Astrocyte (in vitro differentiated cells and primary cell): ENCODE measurements at regions not wholly inside any gene's neighbourhood (a gene's known extent, or its start where the extent isn't known, plus 50 kb on each side); places are given as distances from the start of the nearest gene placed in this dataset.

Experiments
- DNase-seq: peaks from one replicate; pipeline ENCODE4 v3.0.0-alpha.2; 2010; ENCODE audit warnings: low read depth
- FAIRE-seq: peaks from 2 replicates; lab custom pipeline; 2011; peaks lifted over from hg19 to GRCh38; lab: Jason Lieb, UNC
- H2AFZ ChIP-seq: 2 replicates; pipeline ENCODE4 v1.6.0; 2012; ENCODE audit warnings: low read depth, low read length, inconsistent platforms
- H3K27ac ChIP-seq: 2 replicates; pipeline ENCODE4 v1.5.1; 2011; ENCODE audit warnings: low read depth, low read length, inconsistent platforms
- H3K27me3 ChIP-seq: 2 replicates; pipeline ENCODE4 v1.6.0; 2011; ENCODE audit warnings: low read length, inconsistent platforms; ENCODE audit not compliant: insufficient read depth
- H3K36me3 ChIP-seq: 2 replicates; pipeline ENCODE4 v1.5.1; 2011; ENCODE audit warnings: low read length, inconsistent platforms; ENCODE audit not compliant: insufficient read depth
- H3K4me1 ChIP-seq: 2 replicates; pipeline ENCODE4 v1.5.1; 2011; ENCODE audit warnings: low read length, inconsistent platforms; ENCODE audit not compliant: insufficient read depth
- H3K4me2 ChIP-seq: 2 replicates; pipeline ENCODE4 v1.6.0; 2012; ENCODE audit warnings: low read length, inconsistent platforms
- H3K4me3 ChIP-seq: 2 replicates; pipeline ENCODE4 v1.5.1; 2011; ENCODE audit warnings: low read depth, mild to moderate bottlenecking, low read length, inconsistent platforms; ENCODE audit not compliant: insufficient read depth
- H3K79me2 ChIP-seq: 2 replicates; pipeline ENCODE4 v1.6.0; 2012; ENCODE audit warnings: mild to moderate bottlenecking, low read length, inconsistent platforms; ENCODE audit not compliant: insufficient read depth
- H3K9ac ChIP-seq: 2 replicates; pipeline ENCODE4 v1.6.0; 2012; ENCODE audit warnings: mild to moderate bottlenecking, low read length, inconsistent platforms
- H3K9me3 ChIP-seq: 2 replicates; pipeline ENCODE4 v1.5.1; 2012; ENCODE audit warnings: low read depth, mild to moderate bottlenecking, low read length, inconsistent platforms; ENCODE audit not compliant: insufficient read depth
- H4K20me1 ChIP-seq: 2 replicates; pipeline ENCODE4 v1.6.0; 2012; ENCODE audit warnings: low read length, inconsistent platforms; ENCODE audit not compliant: insufficient read depth
- H3K27ac Mint-ChIP-seq: one replicate; pipeline ENCODE4 v1.8.0; 2021; ENCODE audit warnings: mild to moderate bottlenecking, mixed read lengths; ENCODE audit not compliant: unreplicated experiment
- H3K27me3 Mint-ChIP-seq: one replicate; pipeline ENCODE4 v1.8.0; 2021; ENCODE audit warnings: low read depth, mixed read lengths; ENCODE audit not compliant: unreplicated experiment
- H3K36me3 Mint-ChIP-seq: one replicate; pipeline ENCODE4 v1.8.0; 2021; ENCODE audit warnings: low read depth, mixed read lengths; ENCODE audit not compliant: unreplicated experiment
- H3K4me1 Mint-ChIP-seq: one replicate; pipeline ENCODE4 v1.8.0; 2021; ENCODE audit warnings: low read depth, mixed read lengths; ENCODE audit not compliant: unreplicated experiment
- H3K4me3 Mint-ChIP-seq: one replicate; pipeline ENCODE4 v1.8.0; 2021; ENCODE audit warnings: mild to moderate bottlenecking, moderate library complexity, mixed read lengths; ENCODE audit not compliant: unreplicated experiment
- H3K9me3 Mint-ChIP-seq: one replicate; pipeline ENCODE4 v1.8.0; 2021; ENCODE audit warnings: mild to moderate bottlenecking, mixed read lengths; ENCODE audit not compliant: unreplicated experiment
- EZH2 ChIP-seq: IDR thresholded peaks from 2 replicates; pipeline ENCODE4 v1.6.1; 2012; ENCODE audit warnings: mild to moderate bottlenecking, low read length, inconsistent platforms; ENCODE audit not compliant: insufficient read depth
- TF ChIP-seq, protein P1 (sequence below): IDR thresholded peaks from 2 replicates; pipeline ENCODE4 v1.5.1; 2011; ENCODE audit warnings: low read depth, mild to moderate bottlenecking, inconsistent platforms, low read length, moderate library complexity; ENCODE audit not compliant: insufficient read depth

DNA sequence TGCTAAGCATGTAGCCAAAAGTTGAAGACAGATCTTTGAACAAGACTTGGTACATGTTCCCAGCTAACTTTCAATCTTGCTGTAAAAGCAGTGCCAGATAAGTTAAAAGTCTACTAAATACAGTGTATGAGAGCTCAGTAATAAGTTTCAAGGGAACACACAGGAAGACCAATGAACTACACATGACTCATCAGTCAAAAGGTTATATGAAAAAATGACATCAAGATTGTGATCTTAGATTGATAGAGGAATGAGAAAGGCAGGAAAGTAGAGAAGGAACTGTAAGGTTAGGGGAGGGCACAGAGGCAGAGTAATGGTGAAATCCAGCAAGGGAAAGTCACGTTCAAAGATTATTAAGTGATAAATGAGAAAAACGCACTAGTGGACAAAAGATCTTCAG, 249.9 kb upstream of the FLRT2 start:
- no peaks in the 10 kb centered on the region for H3K36me3 ChIP-seq
- peak; percentile 3 for DNase-seq
- no peak for FAIRE-seq
- H3K27me3 Mint-ChIP-seq: no peaks in the 10 kb centered on the region
- H3K9me3 Mint-ChIP-seq: no peaks in the 10 kb centered on the region
- peak overlapping the region; percentile 13 for H3K27ac Mint-ChIP-seq
- H3K4me1 ChIP-seq: no peaks in the 10 kb centered on the region
- H2AFZ ChIP-seq: no peak overlapping the region
- H3K4me1 Mint-ChIP-seq: peaks cover 27% of the 10 kb centered on the region
- H3K9ac ChIP-seq: no peak overlapping the region
- H3K79me2 ChIP-seq: no peaks in the 10 kb centered on the region
- H3K27me3 ChIP-seq: no peaks in the 10 kb centered on the region
- TF ChIP-seq, protein P1, sequence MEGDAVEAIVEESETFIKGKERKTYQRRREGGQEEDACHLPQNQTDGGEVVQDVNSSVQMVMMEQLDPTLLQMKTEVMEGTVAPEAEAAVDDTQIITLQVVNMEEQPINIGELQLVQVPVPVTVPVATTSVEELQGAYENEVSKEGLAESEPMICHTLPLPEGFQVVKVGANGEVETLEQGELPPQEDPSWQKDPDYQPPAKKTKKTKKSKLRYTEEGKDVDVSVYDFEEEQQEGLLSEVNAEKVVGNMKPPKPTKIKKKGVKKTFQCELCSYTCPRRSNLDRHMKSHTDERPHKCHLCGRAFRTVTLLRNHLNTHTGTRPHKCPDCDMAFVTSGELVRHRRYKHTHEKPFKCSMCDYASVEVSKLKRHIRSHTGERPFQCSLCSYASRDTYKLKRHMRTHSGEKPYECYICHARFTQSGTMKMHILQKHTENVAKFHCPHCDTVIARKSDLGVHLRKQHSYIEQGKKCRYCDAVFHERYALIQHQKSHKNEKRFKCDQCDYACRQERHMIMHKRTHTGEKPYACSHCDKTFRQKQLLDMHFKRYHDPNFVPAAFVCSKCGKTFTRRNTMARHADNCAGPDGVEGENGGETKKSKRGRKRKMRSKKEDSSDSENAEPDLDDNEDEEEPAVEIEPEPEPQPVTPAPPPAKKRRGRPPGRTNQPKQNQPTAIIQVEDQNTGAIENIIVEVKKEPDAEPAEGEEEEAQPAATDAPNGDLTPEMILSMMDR: no peak
- no peak for TF ChIP-seq EZH2
- H3K4me3 Mint-ChIP-seq: no peak overlapping the region
- H3K4me3 ChIP-seq: no peak overlapping the region
- no peak overlapping the region for H3K4me2 ChIP-seq
- no peak overlapping the region for H3K27ac ChIP-seq
- no peaks in the 10 kb centered on the region for H4K20me1 ChIP-seq
- no peaks in the 10 kb centered on the region for H3K9me3 ChIP-seq
- no peaks in the 10 kb centered on the region for H3K36me3 Mint-ChIP-seq

DNA sequence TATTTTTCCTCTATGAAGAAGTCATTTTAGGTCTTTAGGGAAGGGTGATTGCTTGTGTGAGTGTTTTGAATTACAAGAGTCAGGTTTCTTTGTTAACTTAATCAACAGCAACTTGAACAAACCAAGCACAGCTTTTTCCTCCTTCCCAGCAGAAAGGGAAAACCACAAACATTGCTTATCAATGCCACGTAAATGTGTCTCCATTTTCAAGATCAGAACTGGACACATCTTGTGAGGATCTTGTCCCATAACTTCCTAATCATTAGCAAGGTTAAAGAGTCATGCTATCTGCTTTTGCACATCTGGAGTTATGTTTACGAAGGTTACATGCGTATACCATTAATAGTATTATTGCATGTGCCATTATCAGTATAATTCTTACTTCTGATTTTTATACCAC, 248.0 kb upstream of the FLRT2 start:
- no peak overlapping the region for H2AFZ ChIP-seq
- H3K9me3 ChIP-seq: no peaks in the 10 kb centered on the region
- Mint-ChIP-seq H3K36me3 (no peaks in the 10 kb centered on the region), H3K27ac (peak overlapping the region; percentile 63), H3K9me3 (no peaks in the 10 kb centered on the region), H3K27me3 (no peaks in the 10 kb centered on the region), H3K4me3 (no peak overlapping the region), H3K4me1 (peaks cover 21% of the 10 kb centered on the region)
- H3K4me2 ChIP-seq: no peak overlapping the region
- H3K4me3 ChIP-seq: no peak overlapping the region
- no peaks in the 10 kb centered on the region for H3K79me2 ChIP-seq
- H3K4me1 ChIP-seq: no peaks in the 10 kb centered on the region
- no peaks in the 10 kb centered on the region for H4K20me1 ChIP-seq
- H3K27me3 ChIP-seq: no peaks in the 10 kb centered on the region
- no peak overlapping the region for H3K9ac ChIP-seq
- TF ChIP-seq, protein P1: no peak
- TF ChIP-seq EZH2: no peak
- H3K27ac ChIP-seq: no peak overlapping the region
- DNase-seq (peak; percentile 7), FAIRE-seq (no peak)
- no peaks in the 10 kb centered on the region for H3K36me3 ChIP-seq

DNA sequence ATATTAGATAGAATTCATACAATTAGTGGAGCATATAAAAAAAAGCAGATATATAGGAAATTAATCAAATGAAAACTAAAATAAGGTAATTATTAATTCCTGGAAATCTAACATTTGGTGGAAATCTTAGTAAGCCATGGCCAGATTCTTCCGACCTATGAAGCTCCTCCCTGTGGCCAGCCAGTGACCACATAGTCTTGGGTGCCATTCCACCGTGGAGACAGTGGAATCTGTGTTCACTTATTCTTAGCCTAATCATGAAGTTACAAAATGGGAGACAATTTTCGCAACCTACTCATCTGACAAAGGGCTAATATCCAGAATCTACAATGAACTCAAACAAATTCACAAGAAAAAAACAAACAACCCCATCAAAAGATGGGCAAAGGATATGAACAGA, 241.9 kb upstream of the FLRT2 start:
- TF ChIP-seq EZH2: no peak
- TF ChIP-seq, protein P1: no peak
- H3K9me3 ChIP-seq: no peaks in the 10 kb centered on the region
- H3K4me1 Mint-ChIP-seq: no peaks in the 10 kb centered on the region

More for the DNA sequence above, 241.9 kb upstream of the FLRT2 start:
- Mint-ChIP-seq H3K27me3 (no peaks in the 10 kb centered on the region), H3K9me3 (peaks cover 3% of the 10 kb centered on the region), H3K27ac (no peak overlapping the region), H3K36me3 (no peaks in the 10 kb centered on the region), H3K4me3 (no peak overlapping the region)
- Histone ChIP-seq H3K4me2 (no peak overlapping the region), H3K79me2 (no peaks in the 10 kb centered on the region), H3K4me3 (no peak overlapping the region), H3K27ac (no peak overlapping the region), H3K36me3 (no peaks in the 10 kb centered on the region), H3K27me3 (no peaks in the 10 kb centered on the region), H4K20me1 (no peaks in the 10 kb centered on the region), H3K4me1 (no peaks in the 10 kb centered on the region), H2AFZ (no peak overlapping the region), H3K9ac (no peak overlapping the region)
- DNase-seq (no peak), FAIRE-seq (no peak)
